ENCODE measurements at regions not wholly inside any gene's neighbourhood (a gene's known extent, or its start where the extent isn't known, plus 50 kb on each side); places are given as distances from the start of the nearest gene placed in this dataset.
"Not testable (repeated sequence)": the region's sequence is repeated elsewhere in the genome, so short reads cannot be mapped to it uniquely, and the experiment has no call there.

DNA sequence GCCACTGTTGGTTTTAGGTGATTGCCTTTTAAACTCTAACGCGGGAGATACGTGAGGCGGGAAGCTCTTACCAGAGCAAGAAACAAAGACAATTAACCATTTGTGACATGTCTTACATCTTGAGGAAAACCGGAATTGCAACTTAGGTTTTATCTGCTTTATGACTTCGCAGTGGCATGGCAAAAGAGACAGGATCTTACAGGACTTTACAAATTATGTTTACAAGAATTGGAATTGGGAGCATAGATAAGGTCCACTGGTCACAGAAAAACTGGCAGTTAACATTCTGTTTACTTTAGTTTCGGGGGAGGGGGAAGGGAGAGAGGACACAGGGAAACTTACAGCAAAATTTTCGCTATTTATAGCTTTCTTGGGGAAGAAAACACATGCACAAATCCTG is 1119.6 kb downstream of the ZPLD1 start:
- H3K9me3 ChIP-seq (ENCODE audit: control insufficient read depth, insufficient read depth, low read depth, low read length), result no peaks in the 10 kb centered on the region
- no peaks in the 10 kb centered on the region; the same call in 1 of the 2 replicates for H3K4me1 ChIP-seq (ENCODE audit: control insufficient read depth, insufficient read depth, low read length)
- H3K27ac ChIP-seq (ENCODE audit: low read length), result no peak overlapping the region
- H3K4me3 ChIP-seq (ENCODE audit: low read depth in 2 of 2, low read length in 2 of 2), result peak overlapping the region; percentile 10 to 11; a peak in 3 of 4 replicates
- intact Hi-C loops (cut with micrococcal nuclease; ENCODE audit: unreplicated experiment), result no loop called here
- no peaks in the 10 kb centered on the region for H3K36me3 ChIP-seq (ENCODE audit: control insufficient read depth, insufficient read depth, low read length)
- TF ChIP-seq, protein P1, sequence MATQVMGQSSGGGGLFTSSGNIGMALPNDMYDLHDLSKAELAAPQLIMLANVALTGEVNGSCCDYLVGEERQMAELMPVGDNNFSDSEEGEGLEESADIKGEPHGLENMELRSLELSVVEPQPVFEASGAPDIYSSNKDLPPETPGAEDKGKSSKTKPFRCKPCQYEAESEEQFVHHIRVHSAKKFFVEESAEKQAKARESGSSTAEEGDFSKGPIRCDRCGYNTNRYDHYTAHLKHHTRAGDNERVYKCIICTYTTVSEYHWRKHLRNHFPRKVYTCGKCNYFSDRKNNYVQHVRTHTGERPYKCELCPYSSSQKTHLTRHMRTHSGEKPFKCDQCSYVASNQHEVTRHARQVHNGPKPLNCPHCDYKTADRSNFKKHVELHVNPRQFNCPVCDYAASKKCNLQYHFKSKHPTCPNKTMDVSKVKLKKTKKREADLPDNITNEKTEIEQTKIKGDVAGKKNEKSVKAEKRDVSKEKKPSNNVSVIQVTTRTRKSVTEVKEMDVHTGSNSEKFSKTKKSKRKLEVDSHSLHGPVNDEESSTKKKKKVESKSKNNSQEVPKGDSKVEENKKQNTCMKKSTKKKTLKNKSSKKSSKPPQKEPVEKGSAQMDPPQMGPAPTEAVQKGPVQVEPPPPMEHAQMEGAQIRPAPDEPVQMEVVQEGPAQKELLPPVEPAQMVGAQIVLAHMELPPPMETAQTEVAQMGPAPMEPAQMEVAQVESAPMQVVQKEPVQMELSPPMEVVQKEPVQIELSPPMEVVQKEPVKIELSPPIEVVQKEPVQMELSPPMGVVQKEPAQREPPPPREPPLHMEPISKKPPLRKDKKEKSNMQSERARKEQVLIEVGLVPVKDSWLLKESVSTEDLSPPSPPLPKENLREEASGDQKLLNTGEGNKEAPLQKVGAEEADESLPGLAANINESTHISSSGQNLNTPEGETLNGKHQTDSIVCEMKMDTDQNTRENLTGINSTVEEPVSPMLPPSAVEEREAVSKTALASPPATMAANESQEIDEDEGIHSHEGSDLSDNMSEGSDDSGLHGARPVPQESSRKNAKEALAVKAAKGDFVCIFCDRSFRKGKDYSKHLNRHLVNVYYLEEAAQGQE (IDR thresholded peaks at IDR 0.05; ENCODE audit: insufficient read depth in 1 of 2, low read depth in 2 of 2, low read length in 1 of 2), result no peak
- no peak for TF ChIP-seq POLR2AphosphoS5 (IDR thresholded peaks at IDR 0.05; ENCODE audit: low read depth, low read length)
- no peak for TF ChIP-seq TCF7L2 (IDR thresholded peaks at IDR 0.05; ENCODE audit: low read depth, low read length)
- TF ChIP-seq, protein P2, sequence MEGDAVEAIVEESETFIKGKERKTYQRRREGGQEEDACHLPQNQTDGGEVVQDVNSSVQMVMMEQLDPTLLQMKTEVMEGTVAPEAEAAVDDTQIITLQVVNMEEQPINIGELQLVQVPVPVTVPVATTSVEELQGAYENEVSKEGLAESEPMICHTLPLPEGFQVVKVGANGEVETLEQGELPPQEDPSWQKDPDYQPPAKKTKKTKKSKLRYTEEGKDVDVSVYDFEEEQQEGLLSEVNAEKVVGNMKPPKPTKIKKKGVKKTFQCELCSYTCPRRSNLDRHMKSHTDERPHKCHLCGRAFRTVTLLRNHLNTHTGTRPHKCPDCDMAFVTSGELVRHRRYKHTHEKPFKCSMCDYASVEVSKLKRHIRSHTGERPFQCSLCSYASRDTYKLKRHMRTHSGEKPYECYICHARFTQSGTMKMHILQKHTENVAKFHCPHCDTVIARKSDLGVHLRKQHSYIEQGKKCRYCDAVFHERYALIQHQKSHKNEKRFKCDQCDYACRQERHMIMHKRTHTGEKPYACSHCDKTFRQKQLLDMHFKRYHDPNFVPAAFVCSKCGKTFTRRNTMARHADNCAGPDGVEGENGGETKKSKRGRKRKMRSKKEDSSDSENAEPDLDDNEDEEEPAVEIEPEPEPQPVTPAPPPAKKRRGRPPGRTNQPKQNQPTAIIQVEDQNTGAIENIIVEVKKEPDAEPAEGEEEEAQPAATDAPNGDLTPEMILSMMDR (IDR thresholded peaks at IDR 0.05), result no peak
- TF ChIP-seq SIN3A (IDR thresholded peaks at IDR 0.05; ENCODE audit: borderline replicate concordance, insufficient read depth, low read depth, low read length), result no peak
- POLR2A ChIA-PET, result no interaction called here
- ATAC-seq, result no peak
- H3K27me3 ChIP-seq (ENCODE audit: control insufficient read depth, insufficient read depth, low read length), result no peaks in the 10 kb centered on the region
- in situ Hi-C loops (cut with HindIII; ENCODE audit: low pct_unique_long_range_greater_than_20kb, low sequenced_read_pairs), result no loop called here
- BruUV-seq (replicated peaks), result no TSS peak
- DNase-seq (ENCODE audit: low read depth, low spot score), result no peak
- CTCF ChIA-PET, result no interaction called here

DNA sequence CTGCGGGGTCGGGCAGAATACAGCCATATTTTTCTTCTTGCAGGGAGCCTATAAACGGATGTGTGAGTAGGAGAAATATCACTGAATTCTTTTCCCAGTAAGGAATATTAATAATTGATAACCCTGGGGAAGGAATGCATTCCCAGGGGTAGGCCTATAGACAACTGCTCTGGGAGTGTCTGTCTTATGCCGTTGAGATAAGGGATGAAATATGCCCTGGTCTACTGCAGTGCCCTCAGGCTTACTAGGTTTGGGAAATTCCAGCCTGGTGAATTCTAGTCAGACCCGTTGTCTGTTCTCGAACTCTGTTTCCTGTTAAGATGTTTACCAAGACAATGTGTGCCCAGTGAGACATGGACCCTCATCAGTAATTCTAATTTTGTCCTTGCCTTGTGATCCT is 1129.3 kb downstream of the ZPLD1 start:
- ATAC-seq; H3K27ac ChIP-seq (ENCODE audit: low read length); H3K4me1 ChIP-seq (ENCODE audit: control insufficient read depth, insufficient read depth, low read length); H3K4me3 ChIP-seq (ENCODE audit: low read depth in 2 of 2, low read length in 2 of 2); H3K27me3 ChIP-seq (ENCODE audit: control insufficient read depth, insufficient read depth, low read length); CTCF ChIA-PET; BruUV-seq (replicated peaks); H3K36me3 ChIP-seq (ENCODE audit: control insufficient read depth, insufficient read depth, low read length); in situ Hi-C loops (cut with HindIII; ENCODE audit: low pct_unique_long_range_greater_than_20kb, low sequenced_read_pairs); POLR2A ChIA-PET; intact Hi-C loops (cut with micrococcal nuclease; ENCODE audit: unreplicated experiment); H3K9me3 ChIP-seq (ENCODE audit: control insufficient read depth, insufficient read depth, low read depth, low read length); DNase-seq (ENCODE audit: low read depth, low spot score): not testable (repeated sequence)

DNA sequence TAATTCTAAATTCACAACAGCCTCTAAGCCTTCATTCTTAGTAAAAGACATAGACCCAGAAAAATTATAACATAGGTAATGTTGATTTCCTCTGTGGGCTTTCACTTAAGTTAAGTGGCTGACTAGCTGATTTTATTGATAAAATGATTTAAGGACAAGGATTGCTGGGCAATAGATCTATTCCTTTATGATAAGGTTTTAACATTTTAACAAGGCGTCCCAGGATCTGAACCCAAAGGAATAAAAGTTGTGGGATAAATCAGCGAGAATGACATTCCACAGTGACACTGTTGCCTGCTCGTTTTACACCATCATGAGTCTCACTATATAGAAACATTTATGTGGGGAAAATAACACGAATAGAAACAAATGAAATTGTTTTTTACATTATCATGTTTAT is 1151.0 kb downstream of the ZPLD1 start:
- no peaks in the 10 kb centered on the region for H3K4me1 ChIP-seq (ENCODE audit: control insufficient read depth, insufficient read depth, low read length)
- ATAC-seq, result no peak
- no peaks in the 10 kb centered on the region for H3K27me3 ChIP-seq (ENCODE audit: control insufficient read depth, insufficient read depth, low read length)
- BruUV-seq (replicated peaks), result no TSS peak
- CTCF ChIA-PET, result no interaction called here
- no peak overlapping the region for H3K27ac ChIP-seq (ENCODE audit: low read length)
- TF ChIP-seq POLR2AphosphoS5 (IDR thresholded peaks at IDR 0.05; ENCODE audit: low read depth, low read length), result no peak
- in situ Hi-C loops (cut with HindIII; ENCODE audit: low pct_unique_long_range_greater_than_20kb, low sequenced_read_pairs), result no loop called here
- intact Hi-C loops (cut with micrococcal nuclease; ENCODE audit: unreplicated experiment), result no loop called here
- no peak for DNase-seq (ENCODE audit: low read depth, low spot score)
- H3K36me3 ChIP-seq (ENCODE audit: control insufficient read depth, insufficient read depth, low read length), result no peaks in the 10 kb centered on the region
- no peak overlapping the region for H3K4me3 ChIP-seq (ENCODE audit: low read depth in 2 of 2, low read length in 2 of 2)
- POLR2A ChIA-PET, result no interaction called here
- no peaks in the 10 kb centered on the region for H3K9me3 ChIP-seq (ENCODE audit: control insufficient read depth, insufficient read depth, low read depth, low read length)
